Lung (tissue), 11 donors: ENCODE measurements at regions not wholly inside any gene's neighbourhood (a gene's known extent, or its start where the extent isn't known, plus 50 kb on each side); places are given as distances from the start of the nearest gene placed in this dataset.
A peak's percentile ranks its signal among the peaks of the same experiment; 100 is the strongest.

Experiments used
- ATAC-seq: fragments of 200-7000 bp; cut with Tn5 transposase; one replicate; pipeline ENCODE4 v1.9.1; 2020; ENCODE audit warnings: moderate number of reproducible peaks; ENCODE audit not compliant: insufficient read depth, low FRiP score
- DNase-seq, 3 donors: peaks; one replicate each; pipeline ENCODE4 v3.0.0-alpha.2; 2013 to 2017
- H3K27ac ChIP-seq, 2 donors: one replicate each; pipeline ENCODE4 v1.5.1; 2013; ENCODE audit warnings: mild to moderate bottlenecking in 2 of 2, moderate library complexity in 2 of 2, control low read depth in 1 of 2, inconsistent platforms in 1 of 2, low read depth in 1 of 2, low read length in 1 of 2
- H3K27me3 ChIP-seq, 3 donors: one replicate each; pipeline ENCODE4 v1.5.1; 2013; ENCODE audit warnings: low read length in 2 of 3; ENCODE audit not compliant: control insufficient read depth in 3 of 3, insufficient read depth in 3 of 3
- H3K36me3 ChIP-seq, 4 donors: one replicate each; pipeline ENCODE4 v1.5.1; 2013; ENCODE audit warnings: low read length in 4 of 4, mild to moderate bottlenecking in 1 of 4, moderate library complexity in 1 of 4; ENCODE audit not compliant: control insufficient read depth in 4 of 4, insufficient read depth in 4 of 4
- H3K4me1 ChIP-seq, 5 donors: one replicate each; pipeline ENCODE4 v1.5.1; 2013; ENCODE audit warnings: low read length in 5 of 5, mild to moderate bottlenecking in 2 of 5, moderate library complexity in 1 of 5; ENCODE audit not compliant: control insufficient read depth in 5 of 5, insufficient read depth in 5 of 5
- H3K4me3 ChIP-seq: one replicate; pipeline ENCODE4 v1.5.1; 2013; ENCODE audit warnings: mild to moderate bottlenecking, control low read depth, moderate library complexity
- H3K9ac ChIP-seq, 2 donors: one replicate each; pipeline ENCODE4 v1.5.1; 2013; ENCODE audit warnings: low read length in 2 of 2, control low read depth in 1 of 2; ENCODE audit not compliant: insufficient read depth in 1 of 2
- H3K9me3 ChIP-seq, 4 donors: one replicate each; pipeline ENCODE4 v1.5.1; 2013; ENCODE audit warnings: low read length in 3 of 4, mild to moderate bottlenecking in 1 of 4, moderate library complexity in 1 of 4; ENCODE audit not compliant: control insufficient read depth in 4 of 4, insufficient read depth in 3 of 4
- WGBS, 2 donors: extraction: QIAGEN DNeasy Blood & Tissue Kit; methylation state at CpG; one replicate each; pipeline ENCODE4 v1.1.7; 2013; 5-methylcytosine and 5-hydroxymethylcytosine counted together
- TF ChIP-seq, protein P1 (sequence below): IDR thresholded peaks from 2 replicates; pipeline ENCODE4 v1.5.1; 2012; ENCODE audit warnings: mild to moderate bottlenecking; ENCODE audit errors: control extremely low read depth, extremely low read depth
- donor health status: control.
- donor health status: control.
- donor health status: Bipolar disorder and iron deficiency.
- donor health status: healthy.
- donor health status: DM: yes; HTN: yes; CAD: no.

DNA sequence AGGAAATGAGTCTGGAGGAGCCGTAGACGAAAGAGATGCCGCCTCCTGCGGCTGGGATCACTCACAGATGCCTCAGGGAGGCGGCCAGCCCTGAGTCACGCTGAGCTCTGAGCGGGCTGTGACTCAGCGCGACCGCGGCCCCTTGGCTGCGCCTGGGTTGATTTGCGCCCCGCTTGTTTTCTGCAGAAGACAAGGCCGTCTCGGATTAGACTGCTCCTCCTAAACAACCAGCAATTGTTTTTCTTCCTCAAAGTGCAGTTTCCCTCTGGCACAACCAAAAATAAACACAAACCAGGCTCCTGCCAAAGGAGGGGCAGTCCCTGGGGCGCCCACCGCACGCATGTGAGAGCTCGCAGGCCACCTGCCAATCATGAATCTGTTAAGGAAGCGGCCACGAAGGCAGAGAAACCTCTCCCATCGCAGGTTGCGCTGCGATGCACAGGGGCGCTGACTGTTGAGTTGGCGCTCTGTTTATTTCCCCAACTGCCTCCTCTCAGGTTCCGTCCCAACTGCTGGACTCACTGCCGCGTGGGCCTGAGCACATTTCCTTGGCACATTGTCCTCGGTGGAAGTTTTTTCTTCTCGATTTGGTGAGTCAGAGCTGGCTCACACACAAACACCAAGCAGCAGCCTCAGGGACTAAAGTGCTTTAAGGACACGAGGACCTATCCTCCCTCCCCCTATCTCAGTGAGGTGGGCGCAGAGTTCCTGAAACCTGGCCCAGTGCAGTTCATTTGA, 85.2 kb upstream of the NDUFV2 start:
- TF ChIP-seq, protein P1, sequence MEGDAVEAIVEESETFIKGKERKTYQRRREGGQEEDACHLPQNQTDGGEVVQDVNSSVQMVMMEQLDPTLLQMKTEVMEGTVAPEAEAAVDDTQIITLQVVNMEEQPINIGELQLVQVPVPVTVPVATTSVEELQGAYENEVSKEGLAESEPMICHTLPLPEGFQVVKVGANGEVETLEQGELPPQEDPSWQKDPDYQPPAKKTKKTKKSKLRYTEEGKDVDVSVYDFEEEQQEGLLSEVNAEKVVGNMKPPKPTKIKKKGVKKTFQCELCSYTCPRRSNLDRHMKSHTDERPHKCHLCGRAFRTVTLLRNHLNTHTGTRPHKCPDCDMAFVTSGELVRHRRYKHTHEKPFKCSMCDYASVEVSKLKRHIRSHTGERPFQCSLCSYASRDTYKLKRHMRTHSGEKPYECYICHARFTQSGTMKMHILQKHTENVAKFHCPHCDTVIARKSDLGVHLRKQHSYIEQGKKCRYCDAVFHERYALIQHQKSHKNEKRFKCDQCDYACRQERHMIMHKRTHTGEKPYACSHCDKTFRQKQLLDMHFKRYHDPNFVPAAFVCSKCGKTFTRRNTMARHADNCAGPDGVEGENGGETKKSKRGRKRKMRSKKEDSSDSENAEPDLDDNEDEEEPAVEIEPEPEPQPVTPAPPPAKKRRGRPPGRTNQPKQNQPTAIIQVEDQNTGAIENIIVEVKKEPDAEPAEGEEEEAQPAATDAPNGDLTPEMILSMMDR, result no peak
- Histone ChIP-seq H3K9me3 (peaks cover 0 to 4% (median 0%) of the 10 kb centered on the region in 4 donors), H3K4me1 (peaks cover 0 to 7% (median 0%) of the 10 kb centered on the region in 5 donors), H3K36me3 (no peaks in the 10 kb centered on the region), H3K27me3 (no peaks in the 10 kb centered on the region), H3K27ac (peak overlapping the region; percentile 46 to 50), H3K4me3 (no peak overlapping the region), H3K9ac (no peak overlapping the region)
- 25 to 28% methylated on average over 32 to 34 of the region's 34 CpGs for WGBS, 2 donors
- DNase-seq, result peak; percentile 33 to 68 (median 50)
- peak; percentile 85 for ATAC-seq

DNA sequence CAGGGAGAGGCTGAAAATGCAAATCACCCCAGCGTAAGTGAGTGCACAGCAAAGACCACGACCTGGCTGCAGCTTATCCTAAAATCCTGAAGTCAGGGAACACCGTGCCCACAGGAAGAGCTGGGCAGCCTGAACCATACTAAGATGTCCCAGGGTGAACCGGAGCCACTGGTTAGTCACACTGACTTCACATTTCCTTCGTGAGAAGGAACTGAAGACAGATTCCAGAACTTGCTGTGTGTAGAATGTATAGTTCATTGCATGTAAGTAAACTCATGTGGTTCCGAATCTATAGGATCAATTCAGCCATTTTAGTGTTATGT, 84.6 kb upstream of the NDUFV2 start:
- WGBS, 2 donors, result 57 to 62% methylated on average over 6 of the region's 6 CpGs
- TF ChIP-seq, protein P1, result no peak
- Histone ChIP-seq H3K27me3 (no peaks in the 10 kb centered on the region), H3K4me1 (peaks cover 0 to 7% (median 0%) of the 10 kb centered on the region in 5 donors), H3K9me3 (peaks cover 0 to 4% (median 0%) of the 10 kb centered on the region in 4 donors), H3K4me3 (no peak overlapping the region), H3K36me3 (no peaks in the 10 kb centered on the region), H3K9ac (no peak overlapping the region), H3K27ac (peak overlapping the region in 1 of 2 donors; percentile 26)
- no peak for DNase-seq
- no peak for ATAC-seq

DNA sequence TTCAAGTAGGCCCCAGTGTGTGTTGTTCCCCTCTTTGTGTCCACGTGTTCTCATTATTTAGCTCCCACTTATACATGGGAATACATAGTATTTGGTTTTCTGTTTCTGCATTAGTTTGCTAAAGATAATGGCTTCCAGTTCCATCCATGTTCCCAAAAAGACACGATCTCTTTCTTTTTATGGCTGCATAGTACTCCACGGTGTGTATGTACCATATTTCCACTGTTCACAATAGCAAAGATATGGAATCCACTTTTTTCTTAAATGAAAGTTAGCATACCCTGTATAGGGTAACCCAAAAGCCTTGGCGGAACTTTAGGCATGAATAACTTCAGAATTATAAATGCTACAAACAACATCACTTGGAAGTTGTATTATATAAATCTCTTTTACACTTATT, 83.4 kb upstream of the NDUFV2 start:
- 98 to 99% methylated on average over 4 of the region's 4 CpGs for WGBS, 2 donors

More for the DNA sequence above, 83.4 kb upstream of the NDUFV2 start:
- H3K4me1 ChIP-seq, result peaks cover 0 to 7% (median 0%) of the 10 kb centered on the region in 5 donors
- H3K36me3 ChIP-seq, result no peaks in the 10 kb centered on the region
- TF ChIP-seq, protein P1, result no peak
- no peak overlapping the region for H3K4me3 ChIP-seq
- DNase-seq (no peak), ATAC-seq (no peak)
- no peak overlapping the region for H3K27ac ChIP-seq
- H3K9me3 ChIP-seq, result peaks cover 0 to 4% (median 0%) of the 10 kb centered on the region in 4 donors
- H3K9ac ChIP-seq, result no peak overlapping the region
- no peaks in the 10 kb centered on the region for H3K27me3 ChIP-seq
